ENCODE measurements at regions not wholly inside any gene's neighbourhood (a gene's known extent, or its start where the extent isn't known, plus 50 kb on each side); places are given as distances from the start of the nearest gene placed in this dataset.

- TF ChIP-seq CTCF (IDR thresholded peaks at IDR 0.05; ENCODE audit: poor library complexity, severe bottlenecking) (no peak), EP300 (conservative IDR thresholded peaks at IDR 0.05; ENCODE audit: poor library complexity, severe bottlenecking) (no peak), EZH2 (IDR thresholded peaks at IDR 0.05; ENCODE audit: borderline replicate concordance, insufficient read depth, low read length, poor library complexity, severe bottlenecking) (no peak), REST (IDR thresholded peaks at IDR 0.05; ENCODE audit: borderline replicate concordance) (no peak), POLR2AphosphoS5 (IDR thresholded peaks at IDR 0.05) (no peak), TAF1 (IDR thresholded peaks at IDR 0.05; ENCODE audit: low read depth) (no peak), SMC3 (conservative IDR thresholded peaks at IDR 0.05; ENCODE audit: poor library complexity) (no peak), RAD21 (conservative IDR thresholded peaks at IDR 0.05) (no peak), MXI1 (conservative IDR thresholded peaks at IDR 0.05; ENCODE audit: poor library complexity, severe bottlenecking) (no peak)
Measured at GRCh38 chr2:88942798-88943197, 251.3 kb downstream of the RPIA start.
